Activated CD4-positive, alpha-beta T cell treated with anti-CD3 and anti-CD28 coated beads, Interleukin-2, amount 50 U/mL, for 16 hours (primary cell): ENCODE measurements at regions not wholly inside any gene's neighbourhood (a gene's known extent, or its start where the extent isn't known, plus 50 kb on each side); places are given as distances from the start of the nearest gene placed in this dataset.

Source experiments
- DNase-seq: peaks from one replicate; pipeline ENCODE4 v3.0.0-alpha.2; 2020

GRCh38 chr9:99722877-99723276 lies 98.8 kb upstream of the NR4A3 start:
- DNase-seq = no peak

GRCh38 chr9:99724640-99725039 lies 97.0 kb upstream of the NR4A3 start:
- no peak for DNase-seq

DNA sequence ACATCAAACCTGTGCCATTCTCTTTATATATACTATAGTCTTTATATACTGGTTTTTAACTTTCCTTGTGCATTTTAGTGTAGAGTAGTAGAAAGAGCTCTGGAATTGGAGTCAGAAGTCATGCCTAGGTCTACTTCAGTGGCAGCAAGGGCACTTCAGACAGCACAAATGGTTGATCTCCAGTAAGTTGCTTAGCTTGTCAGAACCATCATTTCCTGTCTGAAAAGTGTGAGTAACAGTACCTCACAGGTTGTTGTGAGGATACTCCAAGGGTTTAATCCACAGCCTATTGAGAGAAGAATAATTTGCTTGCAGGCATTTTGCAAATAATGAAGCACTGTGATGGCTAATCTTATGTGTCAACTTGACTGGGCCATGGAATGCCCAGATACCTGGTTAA lies 95.8 kb upstream of the NR4A3 start:
- DNase-seq = no peak

GRCh38 chr9:99726758-99727157 lies 94.9 kb upstream of the NR4A3 start:
- no peak for DNase-seq

GRCh38 chr9:99730062-99730461 lies 91.6 kb upstream of the NR4A3 start:
- DNase-seq = no peak

GRCh38 chr9:99731950-99732349 lies 89.7 kb upstream of the NR4A3 start:
- DNase-seq = no peak

DNA sequence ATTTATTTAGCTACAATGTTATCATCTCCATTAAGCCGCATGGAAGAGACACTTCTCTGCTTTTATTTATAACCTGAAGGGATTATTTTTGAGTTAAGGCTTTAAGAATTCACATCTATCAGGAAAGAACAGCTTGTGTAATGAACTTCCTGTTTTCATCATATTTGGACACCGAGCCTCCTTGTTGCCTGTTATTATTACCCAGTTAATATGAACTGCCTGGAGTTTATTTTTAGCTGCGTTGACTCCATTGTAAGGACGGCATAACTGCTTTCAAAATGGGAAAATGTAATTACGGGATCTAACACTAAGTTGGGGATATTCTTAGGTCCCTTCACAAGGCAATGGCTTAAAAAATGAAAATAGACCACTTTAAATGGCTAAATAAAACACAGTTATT lies 89.0 kb upstream of the NR4A3 start:
- no peak for DNase-seq

GRCh38 chr9:99735041-99735440 lies 86.6 kb upstream of the NR4A3 start:
- DNase-seq = no peak

DNA sequence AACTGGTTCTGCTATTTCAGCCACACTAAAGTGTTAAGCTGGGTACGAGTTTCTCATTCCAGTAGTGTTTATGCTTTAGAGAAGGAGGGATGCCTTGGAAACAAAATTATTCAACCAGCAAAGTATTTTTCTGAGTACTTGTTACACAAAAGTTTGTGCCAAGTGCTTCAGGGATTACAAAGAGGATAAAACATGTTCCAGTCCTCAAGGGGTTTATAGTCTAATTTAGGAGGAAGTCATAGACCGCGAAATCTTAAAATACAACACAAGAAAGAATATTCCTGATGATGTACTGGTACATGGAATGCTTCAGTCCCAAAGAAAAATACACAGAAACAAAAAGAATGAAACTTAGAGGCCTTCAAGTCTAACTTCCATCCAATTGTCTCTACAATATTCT lies 85.4 kb upstream of the NR4A3 start:
- DNase-seq = no peak

DNA sequence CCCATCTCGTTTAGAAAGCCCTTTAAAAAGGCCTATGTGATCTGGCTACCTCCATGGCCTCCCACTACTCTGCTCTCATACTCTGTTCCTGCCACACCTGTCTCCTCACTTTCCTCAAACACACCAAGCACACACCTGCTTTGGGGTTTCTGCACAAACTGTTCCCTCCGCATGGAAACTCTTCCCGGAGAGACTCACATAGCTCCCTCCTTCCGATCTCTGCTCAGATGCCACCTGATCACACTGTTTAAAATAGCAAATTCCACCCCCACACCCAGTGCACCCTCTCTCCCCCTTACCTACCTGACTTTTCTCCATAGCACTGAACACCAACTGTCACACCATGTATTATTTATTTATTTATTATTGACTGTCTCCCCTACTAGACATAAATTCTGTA lies 84.0 kb upstream of the NR4A3 start:
- no peak for DNase-seq

GRCh38 chr9:99743006-99743405 lies 78.7 kb upstream of the NR4A3 start:
- no peak for DNase-seq

DNA sequence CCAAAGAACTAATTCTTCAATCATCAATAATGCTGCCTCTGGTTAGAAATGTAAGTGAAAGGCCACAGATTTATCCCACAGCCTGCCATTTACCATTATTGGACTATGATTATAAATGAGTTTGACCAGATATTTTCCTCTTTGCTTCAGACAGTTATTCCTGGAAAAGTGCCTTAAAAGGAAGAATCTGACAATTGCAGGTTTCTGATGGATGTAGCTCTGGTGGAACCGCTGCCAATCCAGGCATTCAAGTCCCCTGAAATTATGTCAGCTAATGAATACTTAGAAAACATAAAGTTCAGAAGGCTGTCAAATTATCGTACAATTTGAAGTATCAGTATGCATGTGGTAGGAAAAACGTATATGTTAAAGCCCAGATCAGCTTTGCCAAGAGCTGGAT lies 78.2 kb upstream of the NR4A3 start:
- DNase-seq = no peak

DNA sequence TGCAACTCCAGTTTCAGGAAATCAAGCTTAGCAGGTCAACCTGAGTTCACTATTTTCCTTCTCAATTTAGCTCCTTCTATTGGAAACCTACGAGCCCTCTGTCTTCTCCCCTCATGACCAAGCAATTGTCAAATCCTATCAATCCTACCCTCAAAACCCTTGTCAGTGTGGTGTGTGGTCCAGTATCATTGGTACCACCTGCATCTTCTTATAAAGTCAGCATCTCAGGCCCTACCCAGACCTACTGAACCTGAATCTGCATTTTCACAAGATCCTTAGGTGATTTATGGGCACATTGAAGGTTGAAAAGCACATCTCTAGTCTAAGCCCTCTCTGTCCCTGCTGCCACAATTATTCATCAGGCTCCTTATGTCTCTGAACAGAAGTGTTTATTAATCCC lies 77.6 kb upstream of the NR4A3 start:
- DNase-seq = no peak

GRCh38 chr9:99745085-99745484 lies 76.6 kb upstream of the NR4A3 start:
- no peak for DNase-seq

- no peak for DNase-seq
Observed at GRCh38 chr9:99746406-99746805, 75.3 kb upstream of the NR4A3 start.

- no peak for DNase-seq
Observed at GRCh38 chr9:99748266-99748665, 73.4 kb upstream of the NR4A3 start.

GRCh38 chr9:99748676-99749075 lies 73.0 kb upstream of the NR4A3 start:
- DNase-seq = no peak

- no peak for DNase-seq
Observed at GRCh38 chr9:99749641-99750040, 72.0 kb upstream of the NR4A3 start.

DNA sequence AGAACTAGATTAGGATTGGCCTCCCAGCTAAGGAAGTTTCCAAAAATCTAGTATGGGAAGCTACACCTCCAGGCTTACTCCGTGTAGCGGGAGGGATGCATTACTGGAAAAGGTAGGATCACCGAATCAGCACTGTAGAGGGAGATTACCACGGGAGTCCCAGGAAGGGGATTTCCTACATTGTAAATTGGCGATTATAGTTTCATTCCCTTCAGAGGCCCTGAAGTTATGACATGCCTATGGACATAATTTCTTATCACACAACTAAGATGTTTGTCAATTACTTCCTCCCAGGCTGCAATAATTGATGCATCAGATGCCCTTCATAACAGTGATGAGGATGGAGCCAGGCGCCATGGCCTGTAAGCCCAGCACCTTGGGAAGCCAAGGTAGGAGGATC lies 71.2 kb upstream of the NR4A3 start:
- no peak for DNase-seq

GRCh38 chr9:99752417-99753109 lies 69.1 kb upstream of the NR4A3 start:
- DNase-seq = no peak

DNA sequence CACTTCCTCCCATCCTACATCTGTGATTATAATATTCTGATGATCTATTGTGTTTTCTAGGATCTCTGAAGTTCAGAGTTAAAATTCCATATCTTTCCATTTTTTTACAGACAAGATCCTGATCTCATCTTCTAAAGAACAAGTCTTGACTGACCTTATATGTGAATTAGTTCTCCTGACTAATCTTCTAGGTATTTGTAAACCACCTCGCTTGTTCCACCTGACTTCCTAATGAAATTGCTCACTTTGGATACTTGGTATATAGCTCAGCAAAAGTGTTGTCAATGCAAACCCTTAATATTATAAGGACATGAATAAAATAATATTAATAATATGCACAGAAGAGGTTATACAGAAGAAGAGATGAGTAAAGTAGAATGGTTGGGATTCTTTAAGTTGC lies 68.2 kb upstream of the NR4A3 start:
- no peak for DNase-seq

- no peak for DNase-seq
Observed at GRCh38 chr9:99760421-99760820, 61.3 kb upstream of the NR4A3 start.

DNA sequence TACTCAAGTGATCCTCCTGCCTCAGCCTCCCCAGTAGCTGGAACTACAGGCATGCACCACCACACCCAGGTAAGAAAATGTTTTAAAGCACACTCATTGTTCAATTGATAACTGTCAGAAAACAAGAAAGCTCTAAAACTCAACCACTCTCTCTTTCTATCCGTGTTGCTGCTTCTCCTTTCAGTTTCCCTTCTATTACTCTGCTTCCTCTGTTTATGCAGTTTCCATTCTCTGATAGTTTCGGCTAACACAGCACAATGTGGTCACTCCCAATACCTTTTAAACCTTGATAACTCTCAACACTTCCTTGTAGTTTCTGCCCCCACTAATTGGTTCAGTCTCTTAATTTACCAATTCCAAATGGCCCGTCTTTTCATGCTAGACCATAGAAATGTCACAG lies 59.2 kb upstream of the NR4A3 start:
- peak; percentile 25 for DNase-seq
